SW 1271 (cell line): ENCODE measurements at regions not wholly inside any gene's neighbourhood (a gene's known extent, or its start where the extent isn't known, plus 50 kb on each side); places are given as distances from the start of the nearest gene placed in this dataset.

ENCODE experiments used
- DNase-seq, 2 experiments: peaks; one replicate each; lab custom pipeline; 2025; lab: John Stamatoyannopoulos, UW

DNA sequence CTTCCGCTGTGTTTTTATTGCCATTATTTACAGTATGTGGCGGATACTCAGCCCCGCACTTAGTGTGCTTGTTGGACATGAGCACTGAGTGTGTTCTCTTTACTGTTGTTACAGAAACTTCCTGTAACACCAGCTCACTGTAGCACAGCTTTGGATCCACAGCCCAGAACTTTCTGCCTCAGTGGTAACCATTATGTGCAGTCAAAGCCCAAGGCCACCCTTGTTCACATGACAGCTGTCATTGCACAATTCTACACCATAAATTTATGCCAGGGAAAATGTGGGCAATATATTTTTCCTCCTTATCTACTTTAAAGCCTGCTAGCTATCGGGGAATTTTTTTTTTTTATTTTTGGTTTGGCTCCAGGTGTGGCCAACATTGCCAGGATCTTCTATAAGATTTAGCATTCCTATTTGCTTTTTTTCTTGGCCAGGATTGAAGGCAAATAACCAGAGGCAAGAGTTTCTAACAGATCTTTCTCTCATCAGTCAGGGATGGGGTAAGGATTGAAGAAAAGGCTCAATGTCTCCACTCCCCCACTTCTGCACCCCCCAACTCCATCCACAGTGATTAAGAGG is 176.0 kb upstream of the PELI2 start:
- no peak for DNase-seq

DNA sequence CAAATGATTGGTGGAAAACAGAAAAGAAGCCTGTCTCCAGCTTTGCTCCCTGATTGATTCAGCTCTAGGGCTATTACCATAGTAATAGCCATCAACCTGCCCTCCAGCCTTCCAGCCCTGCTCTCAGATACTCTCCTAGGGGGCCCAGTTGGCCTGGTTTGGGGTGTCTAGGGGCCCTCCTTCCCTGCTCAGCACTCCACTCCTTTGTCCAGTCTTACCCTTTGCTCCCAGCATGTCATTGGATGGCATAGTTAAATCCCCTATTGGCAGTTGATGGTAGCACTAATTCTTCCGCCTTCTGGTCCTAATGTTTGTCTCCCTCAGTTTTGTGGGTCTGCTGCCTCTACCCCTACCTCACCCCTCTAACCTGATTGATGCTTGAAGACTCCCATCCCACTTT is 175.4 kb upstream of the PELI2 start:
- no peak for DNase-seq

DNA sequence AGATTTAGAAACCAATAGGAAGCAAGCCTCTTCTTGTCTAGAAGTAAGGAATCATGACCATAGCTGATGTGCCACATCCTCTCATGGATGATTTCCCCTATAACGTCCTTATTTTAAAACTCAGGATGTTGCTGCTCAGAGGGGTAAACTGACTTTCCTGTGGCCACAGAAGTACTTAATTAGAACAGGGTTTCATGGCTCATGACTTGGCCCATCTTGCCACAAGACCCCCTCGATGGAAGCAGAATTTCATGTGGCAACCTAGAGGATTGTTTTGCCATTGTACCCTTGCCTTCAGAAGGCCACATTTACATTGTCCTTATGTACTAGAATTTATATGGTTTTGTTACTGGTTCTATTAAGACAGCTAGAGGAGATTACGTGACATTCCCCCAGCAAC is 173.5 kb upstream of the PELI2 start:
- DNase-seq = no peak

DNA sequence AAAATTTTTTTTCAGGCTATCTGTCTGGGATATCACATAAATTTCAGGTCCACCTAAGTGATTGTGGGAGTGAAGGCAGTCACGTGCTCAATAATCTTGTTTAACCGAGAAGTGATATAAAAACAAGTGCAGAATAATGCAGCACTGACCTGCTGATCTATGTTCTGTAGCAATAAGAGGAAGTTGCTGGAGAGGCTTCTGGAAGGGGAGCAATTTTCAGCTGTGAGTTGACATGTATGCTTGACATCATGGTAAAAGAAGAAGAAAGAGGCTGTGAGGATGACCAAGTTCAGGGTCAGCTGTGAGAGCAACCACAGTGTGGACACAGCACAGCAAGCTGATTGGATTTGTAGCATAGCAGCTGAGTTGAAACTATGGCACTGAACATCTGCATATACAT is 172.0 kb upstream of the PELI2 start:
- no peak for DNase-seq

DNA sequence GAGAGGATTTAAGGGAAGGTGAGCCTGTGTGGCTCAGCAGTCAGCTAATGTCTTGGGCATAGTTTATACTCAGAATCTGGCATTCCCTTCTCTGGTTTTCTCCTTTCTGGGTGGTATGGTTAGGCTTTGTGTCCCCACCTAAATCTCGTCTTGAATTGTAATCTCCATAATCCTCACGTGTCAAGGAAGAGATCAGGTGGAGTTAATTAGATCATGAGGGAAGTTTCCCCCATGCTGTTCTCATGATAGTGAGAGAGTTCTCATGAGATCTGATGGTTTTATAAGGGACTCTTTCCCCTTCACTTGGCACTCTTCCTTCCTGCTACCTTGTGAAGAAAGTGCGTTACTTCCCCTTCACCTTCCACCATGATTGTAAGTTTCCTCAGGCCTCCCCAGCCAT is 169.8 kb upstream of the PELI2 start:
- no peak for DNase-seq

DNA sequence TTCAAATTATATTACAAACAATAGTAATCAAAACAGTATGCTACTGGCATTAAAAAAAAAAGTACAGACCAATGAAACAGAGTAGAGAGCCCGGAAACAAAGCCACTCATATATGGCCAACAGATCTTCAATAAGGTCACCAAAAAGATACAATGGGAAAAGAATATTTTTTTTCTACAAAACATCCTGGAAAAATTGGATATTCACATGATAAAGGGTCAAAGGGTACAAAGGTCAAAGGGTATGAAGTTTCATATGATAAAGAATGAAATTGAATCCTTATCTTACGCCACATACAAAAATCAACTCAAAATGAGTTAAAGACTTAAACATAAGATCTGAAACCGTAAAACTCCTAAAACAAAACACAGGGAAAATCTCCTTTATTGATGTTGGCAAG is 168.5 kb upstream of the PELI2 start:
- DNase-seq = no peak

DNA sequence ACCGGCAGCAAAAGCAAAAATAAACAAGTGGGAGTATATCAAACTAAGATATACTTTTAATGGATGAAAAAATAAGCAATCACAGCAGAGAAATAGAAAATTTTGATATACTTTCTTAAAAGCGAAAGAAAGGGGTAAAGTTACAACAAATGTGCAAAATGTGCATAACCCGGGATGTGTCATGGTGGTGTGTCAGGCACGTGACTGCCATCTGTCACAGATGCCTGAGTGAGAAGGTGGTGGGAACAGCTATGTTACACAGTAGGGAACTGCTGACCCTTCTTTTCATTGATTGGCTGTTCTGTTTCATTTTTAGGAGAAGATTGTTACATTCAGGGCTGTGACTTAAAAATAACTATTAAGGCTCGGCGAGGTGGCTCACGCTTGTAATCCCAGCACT is 168.1 kb upstream of the PELI2 start:
- no peak for DNase-seq

DNA sequence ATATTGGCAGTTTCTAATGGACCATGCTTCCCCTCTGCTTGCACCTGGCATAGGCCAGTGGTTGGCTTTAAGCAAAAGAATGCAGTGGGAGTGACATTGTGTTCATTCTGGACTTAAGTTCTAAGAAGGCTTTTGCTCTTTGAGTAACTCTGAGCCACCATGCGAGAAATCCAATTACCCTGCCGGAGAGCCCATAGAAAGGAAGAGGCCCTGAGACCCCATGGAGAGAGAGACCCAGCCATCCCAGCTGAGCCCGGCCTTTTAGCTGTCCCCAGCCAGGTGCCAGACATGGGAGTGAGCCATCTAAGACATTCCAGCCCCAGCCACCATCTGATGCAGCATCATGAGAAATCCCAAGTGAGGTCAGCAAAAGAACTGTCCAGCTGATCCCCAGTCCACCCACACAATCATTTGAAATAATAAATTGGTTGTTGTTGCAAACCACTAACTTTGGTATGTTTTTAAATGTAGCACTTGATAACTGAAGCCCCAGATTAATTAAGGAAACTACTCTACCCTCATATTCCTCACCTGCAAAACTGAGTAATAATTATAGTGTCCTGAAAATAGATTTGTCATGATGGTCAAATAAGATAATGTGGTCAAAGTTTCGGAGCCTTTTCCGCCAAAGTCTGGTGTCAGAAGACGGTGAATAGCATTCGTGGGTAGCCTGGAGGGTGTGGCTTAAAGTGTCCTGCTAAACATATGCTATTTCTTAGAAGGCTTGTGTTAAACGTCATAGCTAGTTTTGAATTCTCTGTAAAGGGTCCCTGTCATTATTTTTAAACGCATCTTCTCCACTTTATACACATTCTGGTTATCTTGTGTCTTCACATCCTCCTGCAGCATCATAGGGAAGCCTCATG is 166.6 kb upstream of the PELI2 start:
- no peak for DNase-seq

DNA sequence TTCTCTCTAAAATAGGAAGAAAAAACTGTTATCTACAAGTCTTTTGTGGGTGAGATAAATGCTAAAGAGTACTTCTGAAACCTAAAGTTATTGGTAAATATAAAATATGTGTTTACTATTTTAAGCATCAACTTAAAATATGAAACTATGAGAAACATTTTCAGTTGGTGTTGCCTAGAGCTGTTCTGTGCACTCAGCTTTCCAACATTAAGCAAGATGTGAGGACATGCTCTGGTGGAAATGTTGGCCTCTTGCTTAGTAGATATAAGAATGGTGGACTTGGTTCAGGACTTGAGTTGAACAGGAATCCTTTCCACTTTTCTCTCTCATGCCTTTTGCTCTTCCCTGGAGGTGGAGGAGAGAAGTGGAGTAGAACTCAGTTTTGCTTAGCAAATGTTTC is 164.1 kb upstream of the PELI2 start:
- no peak for DNase-seq

DNA sequence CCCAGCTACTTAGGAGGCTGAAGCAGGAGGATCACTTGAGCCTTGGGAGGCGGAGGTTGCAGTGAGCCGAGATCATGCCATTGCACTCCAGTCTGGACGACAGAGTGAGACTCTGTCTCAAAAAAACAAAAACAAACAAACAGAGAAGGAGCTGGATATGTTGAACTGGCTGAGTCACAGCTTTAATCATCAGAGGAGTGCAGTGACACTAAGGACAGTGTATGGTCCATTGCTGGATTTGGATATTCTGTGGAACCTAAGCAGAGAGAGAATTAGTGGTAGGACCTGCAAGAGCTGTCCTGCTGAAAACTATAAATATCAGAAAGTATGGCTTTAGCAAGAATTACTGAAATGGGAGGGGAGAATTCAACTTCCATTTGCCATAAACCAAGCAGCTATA is 163.0 kb upstream of the PELI2 start:
- no peak for DNase-seq

DNA sequence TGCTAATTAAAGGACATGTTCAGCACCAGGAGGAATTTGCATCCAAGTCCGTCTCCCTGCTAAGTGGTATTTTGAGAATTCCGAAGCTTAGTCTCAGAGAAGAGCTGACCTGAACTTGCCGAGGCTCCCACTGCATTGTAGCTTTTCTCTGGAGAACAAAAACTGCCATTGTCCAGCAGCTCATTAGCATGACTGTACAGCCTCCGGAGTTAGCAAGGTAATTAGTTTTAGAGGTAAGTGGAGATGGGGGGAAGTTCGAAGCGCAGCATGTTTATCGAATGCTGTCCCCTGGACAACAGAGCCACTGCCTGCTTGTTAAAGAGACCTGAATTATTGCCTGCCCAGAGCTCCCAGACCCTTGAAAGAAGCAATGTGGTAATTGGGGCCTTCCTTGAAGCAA is 160.3 kb upstream of the PELI2 start:
- DNase-seq = no peak

DNA sequence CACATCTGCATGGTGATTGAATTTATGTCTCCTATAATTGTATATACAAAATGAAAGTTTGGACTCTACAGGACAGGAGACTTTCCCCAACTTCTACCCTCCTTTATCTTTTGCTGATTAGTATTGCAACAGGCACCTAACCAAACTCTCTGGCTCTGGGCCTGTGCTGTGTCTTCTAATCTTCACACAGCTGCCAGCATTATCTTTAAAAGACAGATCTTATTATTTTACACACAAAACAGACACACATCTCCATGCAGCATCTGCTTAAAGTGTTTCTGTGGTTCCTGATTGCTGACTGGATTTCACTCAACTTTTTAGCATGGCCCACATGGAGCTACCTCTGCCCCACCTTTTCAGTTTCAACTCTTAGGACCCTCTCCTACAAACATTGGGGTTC is 154.9 kb upstream of the PELI2 start:
- no peak for DNase-seq

DNA sequence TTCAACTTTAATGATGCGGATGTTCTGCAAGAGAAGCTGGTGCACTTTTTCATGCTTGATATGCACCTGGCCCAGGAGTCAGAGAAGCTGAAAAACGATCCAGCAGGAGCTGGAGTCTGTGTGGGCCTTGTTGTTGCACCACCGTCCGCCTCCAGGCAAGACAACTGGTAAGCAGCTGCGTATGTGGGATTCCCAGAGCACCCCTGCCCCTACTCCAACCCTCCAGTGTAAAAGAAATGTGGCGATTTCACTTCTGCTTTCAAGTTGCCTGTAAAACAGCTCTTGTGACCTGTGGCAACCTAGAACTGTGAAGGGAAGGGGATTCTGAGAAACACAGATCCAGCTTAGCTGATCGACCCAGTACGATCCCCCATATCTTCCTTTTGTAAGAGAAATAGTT is 154.1 kb upstream of the PELI2 start:
- no peak for DNase-seq

DNA sequence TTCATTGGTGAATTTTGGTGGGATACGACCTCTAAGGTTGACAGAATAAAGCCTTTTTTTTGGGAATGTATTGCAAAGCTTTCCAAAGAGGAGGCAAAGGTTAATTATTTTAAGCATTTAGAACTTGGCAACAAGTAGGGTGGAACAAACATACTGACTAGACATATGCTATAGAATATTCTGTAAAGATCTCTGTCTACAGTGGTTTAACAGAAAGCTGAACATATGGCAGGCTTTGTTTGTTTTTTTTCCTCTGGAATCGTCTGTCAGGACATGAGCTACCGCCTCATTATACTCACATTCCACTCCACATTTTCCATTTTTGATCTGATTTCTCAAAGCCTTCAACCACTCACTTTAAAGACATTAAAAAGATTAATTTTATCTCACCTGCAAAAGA is 153.4 kb upstream of the PELI2 start:
- no peak for DNase-seq

DNA sequence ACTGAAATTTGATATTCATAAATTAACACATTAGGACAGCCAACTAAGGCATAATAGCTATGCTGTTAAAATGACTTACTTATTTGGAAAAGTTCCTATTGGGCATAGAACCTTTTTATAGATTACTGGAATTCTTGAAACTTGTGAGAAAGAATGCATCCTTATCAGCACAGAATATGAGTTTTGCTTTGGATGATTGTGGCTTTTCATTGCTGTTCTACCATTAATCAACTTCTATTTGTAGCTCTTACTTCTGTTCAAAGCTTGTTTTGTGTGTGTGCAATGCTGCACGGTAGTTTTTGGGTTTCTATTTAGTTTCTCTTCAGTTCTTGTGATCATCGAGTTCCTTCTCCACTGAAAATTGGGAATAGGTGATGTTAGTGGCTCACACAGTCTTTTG is 152.4 kb upstream of the PELI2 start:
- no peak for DNase-seq

DNA sequence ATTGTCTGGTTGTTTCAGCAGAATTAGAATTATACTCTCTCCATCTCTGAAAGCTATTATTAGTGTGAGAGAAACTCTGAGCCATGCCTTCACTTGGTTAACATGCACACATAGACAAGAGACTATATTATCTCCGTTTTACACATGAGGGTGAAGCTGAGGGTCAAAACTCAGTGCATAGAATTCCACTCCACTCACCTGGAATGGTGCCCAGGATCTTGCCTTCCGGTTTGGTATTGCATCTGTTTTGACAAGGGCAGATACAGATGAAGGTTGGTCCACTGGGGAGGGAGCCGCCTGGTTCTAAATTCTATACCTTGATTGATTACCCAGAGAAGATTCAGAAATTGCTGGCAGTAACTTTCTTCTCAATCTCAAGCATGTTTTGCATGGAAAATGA is 149.5 kb upstream of the PELI2 start:
- no peak for DNase-seq

DNA sequence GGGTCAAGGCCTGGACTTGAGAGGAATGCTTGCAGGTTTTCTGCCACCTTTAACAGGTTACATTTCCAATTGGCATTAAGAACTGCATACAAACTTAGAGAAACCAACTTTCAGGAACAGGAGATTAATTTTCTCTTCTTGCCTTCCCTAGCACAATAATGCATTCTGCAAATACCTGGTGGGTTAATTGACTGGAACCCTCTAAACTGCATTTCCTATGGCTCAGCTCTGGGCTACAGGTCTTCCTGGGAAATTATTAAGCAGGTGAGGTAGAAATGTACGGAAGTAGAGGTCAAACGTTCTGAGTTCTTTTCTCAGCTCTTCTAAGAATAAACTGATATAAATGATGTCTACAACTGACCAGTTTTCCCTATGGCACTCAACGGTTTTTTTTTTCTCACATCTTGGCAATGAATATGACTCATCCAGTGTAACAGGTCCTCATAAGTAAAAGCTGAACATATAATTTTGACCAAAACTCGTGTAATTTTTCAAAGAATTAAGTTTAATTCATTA is 144.9 kb upstream of the PELI2 start:
- no peak for DNase-seq

DNA sequence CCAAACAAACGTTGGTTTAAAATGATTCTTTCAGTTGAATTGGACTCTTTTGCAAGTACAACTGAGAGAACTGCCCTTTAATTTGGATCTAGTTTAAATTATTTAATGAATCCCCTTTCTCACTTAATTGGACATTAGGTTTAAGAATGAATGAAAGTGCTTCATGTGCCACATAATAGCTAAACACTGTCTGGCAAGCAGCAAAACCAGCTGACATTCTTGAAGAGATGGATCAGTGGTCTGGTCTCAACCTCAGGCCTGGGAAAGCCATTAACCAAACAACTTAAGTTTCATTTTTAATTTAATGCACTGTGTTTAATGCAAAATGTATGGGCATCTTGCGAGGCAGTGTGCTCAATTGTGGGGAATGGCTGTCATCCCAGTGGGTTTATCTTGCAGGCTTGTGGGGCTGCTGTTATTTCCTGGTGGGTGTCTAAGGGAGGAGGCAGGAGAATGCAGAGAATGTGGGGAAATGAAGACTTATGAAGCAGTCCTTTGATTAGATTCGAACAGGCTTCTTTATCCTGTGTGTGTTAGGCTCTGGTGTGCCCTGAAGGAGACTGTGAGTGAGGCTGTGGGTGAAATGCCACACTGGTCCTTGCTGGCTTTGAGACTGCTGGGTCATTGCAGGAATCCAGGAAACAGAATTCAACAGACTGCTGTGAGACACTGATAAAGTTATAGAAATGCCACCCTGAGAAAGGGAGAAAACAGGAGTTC is 144.1 kb upstream of the PELI2 start:
- no peak for DNase-seq

DNA sequence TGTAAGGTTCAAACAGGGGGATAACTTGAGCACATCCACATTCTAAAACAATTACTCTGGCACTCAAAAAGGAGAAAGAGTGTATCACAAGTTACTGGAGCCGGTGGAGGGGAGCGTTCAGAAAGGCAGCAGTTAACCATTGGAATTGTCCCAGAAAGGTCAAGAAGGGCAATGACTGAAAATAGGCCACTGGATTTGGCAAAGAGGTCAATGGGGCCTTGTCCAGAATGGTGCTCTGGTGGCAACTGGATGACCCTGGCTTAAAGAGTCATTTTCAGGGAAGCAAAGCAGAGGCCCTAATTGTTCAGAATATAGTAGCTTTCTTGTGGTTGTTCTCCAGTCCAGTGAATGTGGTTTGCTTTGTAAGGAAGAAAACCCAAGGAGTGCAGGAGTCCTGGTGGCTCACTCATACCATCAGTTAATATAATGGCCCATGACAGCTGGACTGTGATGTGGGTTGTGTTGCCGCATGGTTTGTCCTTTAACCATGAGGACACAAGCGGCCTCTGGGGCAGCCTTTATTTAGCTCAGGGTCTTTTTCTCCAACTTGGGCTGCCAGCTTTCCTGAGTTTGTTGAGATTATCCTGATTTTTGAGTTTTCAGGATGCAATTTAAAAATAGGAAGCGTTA is 142.8 kb upstream of the PELI2 start:
- DNase-seq = no peak

DNA sequence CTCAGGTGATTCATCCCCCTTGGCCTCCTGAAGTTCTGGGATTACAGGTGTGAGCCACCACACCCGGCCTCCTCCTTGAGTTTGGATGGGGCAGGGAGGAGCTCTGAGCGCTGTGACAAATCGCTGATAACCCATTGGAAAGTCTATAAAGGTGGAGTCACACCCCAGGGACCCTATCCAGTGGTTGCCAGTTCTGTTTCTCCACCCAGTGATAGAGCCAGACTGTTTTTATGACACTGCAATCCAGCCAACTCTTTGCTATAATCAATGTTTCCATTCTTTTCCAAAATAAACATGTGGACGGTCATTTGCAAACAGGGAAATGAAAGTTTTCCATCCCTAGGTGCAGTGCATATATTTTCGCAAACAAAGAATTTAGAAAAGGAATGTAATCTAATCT is 142.0 kb upstream of the PELI2 start:
- DNase-seq = no peak

DNA sequence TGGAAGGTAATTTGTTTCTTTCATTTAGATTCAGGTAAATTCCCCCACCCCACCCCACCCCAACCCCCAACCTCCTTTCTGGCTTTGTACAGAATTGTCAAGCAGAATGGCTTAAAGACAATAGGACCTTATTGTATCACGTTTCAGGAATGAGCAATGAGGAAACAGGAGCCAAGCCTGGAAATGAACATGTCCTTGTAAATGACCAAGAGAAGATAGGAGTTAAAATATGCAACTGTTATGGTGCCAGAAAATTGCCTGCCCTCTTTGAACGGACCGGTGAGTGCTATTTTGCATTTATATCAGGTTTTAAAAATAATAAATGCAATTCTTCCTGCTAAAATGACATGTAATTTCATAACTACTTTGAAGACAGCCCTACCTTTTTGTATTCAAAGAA is 141.6 kb upstream of the PELI2 start:
- DNase-seq = no peak

DNA sequence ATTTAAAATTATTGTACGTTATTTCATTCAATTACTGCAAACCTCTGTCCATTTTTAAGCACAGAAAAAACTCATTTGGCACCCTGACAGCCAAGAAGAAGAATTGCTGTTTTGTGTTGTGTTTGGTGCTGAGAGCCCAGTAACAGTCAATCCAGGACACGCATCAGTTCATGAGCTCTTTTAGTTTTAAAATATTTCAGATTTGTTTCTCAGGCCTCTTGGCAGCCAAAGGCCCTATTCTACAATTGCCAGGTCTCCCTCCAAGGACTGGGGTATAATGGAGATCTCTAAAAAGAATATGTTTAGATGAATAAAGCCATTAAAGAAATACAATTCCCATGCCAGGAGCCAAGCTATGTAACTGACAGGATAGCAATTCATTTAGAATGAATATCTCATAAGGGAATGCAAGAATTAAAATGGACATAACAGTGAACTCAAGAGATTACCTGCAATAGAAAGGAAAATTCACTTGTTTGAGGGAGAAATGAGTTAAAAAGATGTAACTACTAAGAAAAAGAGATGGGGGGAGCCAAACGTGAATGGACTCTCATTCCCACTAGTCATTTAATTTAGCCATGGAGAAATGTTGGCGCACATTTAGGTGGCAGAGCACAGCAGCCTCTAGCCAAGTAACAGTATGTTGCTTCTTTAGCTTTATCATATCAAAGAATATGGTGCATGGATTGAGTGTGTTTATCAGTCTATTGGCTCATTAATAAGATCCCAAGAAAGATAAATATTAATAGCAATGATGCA is 140.6 kb upstream of the PELI2 start:
- no peak for DNase-seq
